HCT116 (cell line): ENCODE measurements at regions not wholly inside any gene's neighbourhood (a gene's known extent, or its start where the extent isn't known, plus 50 kb on each side); places are given as distances from the start of the nearest gene placed in this dataset.

Experiments
- ATAC-seq: fragments of 200-7000 bp; cut with Tn5 transposase; 2 replicates; pipeline ENCODE4 v1.9.1; 2020; ENCODE audit warnings: mild to moderate bottlenecking, moderate library complexity
- BruUV-seq: library from RNA; stranded (reverse); fragments of 400-500 nt; replicated peaks from 2 replicates; lab custom pipeline; 2021; lab: Mats Ljungman, UMichigan
- CTCF ChIA-PET: fragments of 300-600 bp; sonication (Branson Sonifier 250); formaldehyde crosslinking; loops from one replicate; lab custom pipeline; 2021; ENCODE audit warnings: antibody characterized with exemption; lab: Charles Lee
- POLR2A ChIA-PET: fragments of 300-600, 350-600 bp; sonication (Branson Sonifier 250); formaldehyde crosslinking; loops from one replicate; lab custom pipeline; 2021; ENCODE audit warnings: antibody characterized with exemption; lab: Charles Lee
- RAD21 ChIA-PET, 2 experiments: fragments of 300-600 bp; sonication (Branson Sonifier 250); formaldehyde crosslinking; loops; one replicate each; lab custom pipeline; 2023; ENCODE audit warnings: low total read pairs in 2 of 2; ENCODE audit not compliant: uncharacterized antibody in 2 of 2, unreplicated experiment in 2 of 2, low non-redundant PET in 1 of 2; lab: Charles Lee
- DNase-seq: peaks from one replicate; pipeline ENCODE4 v3.0.0-alpha.2; 2010; ENCODE audit warnings: low read depth, low spot score
- H2AFZ ChIP-seq: fragments of 200-600 bp; shearing (Covaris generic), sonication (generic); 2 replicates; pipeline ENCODE4 v1.6.1; 2017; ENCODE audit warnings: low read depth, mixed run types, mixed read lengths, antibody characterized with exemption, low read length; ENCODE audit not compliant: poor library complexity, severe bottlenecking
- H3K27ac ChIP-seq: 2 replicates; pipeline ENCODE4 v1.5.1; 2012; ENCODE audit warnings: low read depth, low read length
- H3K27me3 ChIP-seq: fragments of 200-600 bp; sonication (generic); 2 replicates; pipeline ENCODE4 v1.6.1; 2016; ENCODE audit warnings: mixed run types, low read length, mixed read lengths; ENCODE audit not compliant: insufficient read depth
- H3K36me3 ChIP-seq, 2 experiments: fragments of 200-500 bp in 1 of 2; fragments of 200-600 bp in 1 of 2; sonication (Bioruptor generic) in 1 of 2; sonication (generic) in 1 of 2; 2 replicates each; pipeline versions ENCODE4 v1.5.1 to v1.6.1; 2014 to 2016; ENCODE audit warnings: low read length in 2 of 2, inconsistent platforms in 1 of 2, mixed read lengths in 1 of 2, mixed run types in 1 of 2; ENCODE audit not compliant: insufficient read depth in 2 of 2, control insufficient read depth in 1 of 2
- H3K4me1 ChIP-seq, 2 experiments: fragments of 200-600 bp in 1 of 2; sonication (generic) in 1 of 2; 2 replicates each; pipeline versions ENCODE4 v1.5.1 to v1.6.1; 2012 to 2017; ENCODE audit warnings: low read length in 2 of 2, inconsistent platforms in 1 of 2, mild to moderate bottlenecking in 1 of 2, mixed read lengths in 1 of 2, mixed run types in 1 of 2, moderate library complexity in 1 of 2; ENCODE audit not compliant: insufficient read depth in 2 of 2, control insufficient read depth in 1 of 2
- H3K4me2 ChIP-seq: fragments of 200-600 bp; sonication (generic); 2 replicates; pipeline ENCODE4 v1.6.1; 2017; ENCODE audit warnings: mixed run types, low read length, mixed read lengths
- H3K4me3 ChIP-seq, 2 experiments: fragments of 200-600 bp in 1 of 2; sonication (generic) in 1 of 2; replicated peaks in 1 of 2; 2 replicates each; pipeline ENCODE4 v1.5.1; 2011 to 2016; ENCODE audit warnings: low read length in 2 of 2, control low read depth in 1 of 2, low read depth in 1 of 2, mild to moderate bottlenecking in 1 of 2, mixed read lengths in 1 of 2, mixed run types in 1 of 2
- H3K79me2 ChIP-seq: fragments of 200-600 bp; sonication (generic); 2 replicates; pipeline ENCODE4 v1.6.1; 2017; ENCODE audit warnings: mild to moderate bottlenecking, mixed run types, low read length, moderate library complexity, mixed read lengths; ENCODE audit not compliant: insufficient read depth
- H3K9ac ChIP-seq: fragments of 200-600 bp; sonication (generic); 2 replicates; pipeline ENCODE4 v1.6.1; 2016; ENCODE audit warnings: low read length, mixed read lengths
- H3K9me2 ChIP-seq: fragments of 200-600 bp; sonication (generic), shearing (Covaris generic); 2 replicates; pipeline ENCODE4 v1.6.1; 2017; ENCODE audit warnings: mixed run types, mild to moderate bottlenecking, moderate library complexity; ENCODE audit not compliant: insufficient read depth
- H3K9me3 ChIP-seq, 2 experiments: fragments of 200-500 bp in 1 of 2; fragments of 200-600 bp in 1 of 2; sonication (Bioruptor generic) in 1 of 2; sonication (generic) in 1 of 2; 2 replicates each; pipeline ENCODE4 v1.6.1; 2014 to 2017; ENCODE audit warnings: low read length in 2 of 2, mixed read lengths in 2 of 2, inconsistent platforms in 1 of 2, low read depth in 1 of 2, mild to moderate bottlenecking in 1 of 2, mixed run types in 1 of 2, moderate library complexity in 1 of 2; ENCODE audit not compliant: control insufficient read depth in 1 of 2, insufficient read depth in 1 of 2
- H4K20me1 ChIP-seq: fragments of 200-600 bp; sonication (generic), shearing (Covaris generic); 2 replicates; pipeline ENCODE4 v1.6.1; 2017; ENCODE audit warnings: mixed run types, mild to moderate bottlenecking, moderate library complexity; ENCODE audit not compliant: insufficient read depth
- ATF3 ChIP-seq: IDR thresholded peaks from 2 replicates; pipeline ENCODE4 v1.6.1; 2012
- CBX3 ChIP-seq: IDR thresholded peaks from 2 replicates; pipeline ENCODE4 v1.6.1; 2012; ENCODE audit warnings: low read depth
- CEBPB ChIP-seq: IDR thresholded peaks from 2 replicates; pipeline ENCODE4 v1.6.1; 2012; ENCODE audit warnings: low read depth
- EZH2phosphoT487 ChIP-seq: fragments of 200-600 bp; IDR thresholded peaks from 2 replicates; pipeline ENCODE4 v1.6.1; 2018; ENCODE audit warnings: antibody characterized with exemption, borderline replicate concordance
- JUND ChIP-seq: IDR thresholded peaks from 2 replicates; pipeline ENCODE4 v1.6.1; 2012
- POLR2AphosphoS5 ChIP-seq: IDR thresholded peaks from 2 replicates; pipeline ENCODE4 v1.6.1; 2011; ENCODE audit warnings: mild to moderate bottlenecking, low read depth, low read length, moderate library complexity
- RAD21 ChIP-seq: IDR thresholded peaks from 2 replicates; pipeline ENCODE4 v1.6.1; 2012; ENCODE audit warnings: low read depth, mild to moderate bottlenecking
- SP1 ChIP-seq: IDR thresholded peaks from 2 replicates; pipeline ENCODE4 v1.6.1; 2012; ENCODE audit warnings: low read depth
- YY1 ChIP-seq: IDR thresholded peaks from 2 replicates; pipeline ENCODE4 v1.6.1; 2011; ENCODE audit warnings: low read length, low read depth, moderate library complexity, mild to moderate bottlenecking; ENCODE audit not compliant: insufficient replicate concordance; ENCODE audit errors: extremely low read depth
- ZBTB33 ChIP-seq: IDR thresholded peaks from 2 replicates; pipeline ENCODE4 v1.6.1; 2011; ENCODE audit warnings: mild to moderate bottlenecking, low read length, moderate library complexity; ENCODE audit not compliant: insufficient replicate concordance; ENCODE audit errors: extremely low read depth
- ZFX ChIP-seq: fragments of 450-650 bp; IDR thresholded peaks from 2 replicates; pipeline ENCODE4 v1.6.1; 2017
- ZNF274 ChIP-seq: fragments of 200-500 bp; sonication (Bioruptor generic); IDR thresholded peaks from 2 replicates; pipeline ENCODE4 v1.6.1; 2014; ENCODE audit warnings: mild to moderate bottlenecking, low read depth, low read length, inconsistent platforms
- intact Hi-C: fragments of 100-400 bp; cut with micrococcal nuclease; formaldehyde crosslinking; loops from 2 replicates; pipeline ENCODE4 v1.10.0; 2022
- TF ChIP-seq, protein P1 (sequence below): IDR thresholded peaks from 2 replicates; pipeline ENCODE4 v1.6.1; 2012; ENCODE audit warnings: low read depth
- TF ChIP-seq, protein P2 (sequence below), 3 experiments: fragments of 200-600 bp in 1 of 3; sonication (generic) in 1 of 3; IDR thresholded peaks in 2 of 3; conservative IDR thresholded peaks in 1 of 3; 2 replicates each; pipeline ENCODE4 v1.5.1; 2012 to 2017; ENCODE audit warnings: low read depth in 2 of 3, low read length in 2 of 3, antibody characterized with exemption in 1 of 3, borderline replicate concordance in 1 of 3, control low read depth in 1 of 3, mild to moderate bottlenecking in 1 of 3, mixed read lengths in 1 of 3, mixed run types in 1 of 3, moderate library complexity in 1 of 3; ENCODE audit not compliant: insufficient read depth in 1 of 3
- TF ChIP-seq, protein P3 (sequence below): IDR thresholded peaks from 2 replicates; pipeline ENCODE4 v1.6.1; 2012

DNA sequence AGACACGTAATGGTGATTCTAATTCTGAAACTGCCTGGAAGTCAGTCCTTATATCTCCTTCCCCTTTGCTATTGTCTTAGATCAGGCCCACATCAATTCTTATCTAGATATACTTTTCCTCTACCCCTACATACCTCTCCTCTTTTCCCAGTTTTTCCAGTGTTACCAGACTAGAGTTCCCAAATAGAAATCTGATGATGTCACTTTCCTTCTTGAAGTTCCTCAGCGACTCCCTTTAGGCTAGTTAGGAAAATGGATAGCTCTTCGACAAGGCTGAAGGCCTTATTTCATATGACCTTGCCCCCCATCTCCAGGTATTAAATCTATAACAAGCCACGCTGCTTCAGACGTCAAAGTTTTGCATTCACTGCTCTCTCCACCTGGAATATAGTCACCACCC lies 201.1 kb upstream of the ATP2B1 start:
- no peaks in the 10 kb centered on the region for H3K4me1 ChIP-seq
- no peak overlapping the region for H2AFZ ChIP-seq
- POLR2A ChIA-PET: no interaction called here
- intact Hi-C loops: no loop called here
- no peaks in the 10 kb centered on the region for H4K20me1 ChIP-seq
- no peak overlapping the region for H3K4me2 ChIP-seq
- no peak overlapping the region for H3K9ac ChIP-seq
- no peaks in the 10 kb centered on the region for H3K27me3 ChIP-seq
- H3K4me3 ChIP-seq: no peak overlapping the region
- H3K27ac ChIP-seq: no peak overlapping the region
- H3K79me2 ChIP-seq: no peaks in the 10 kb centered on the region
- no peak for ATAC-seq
- H3K9me3 ChIP-seq: no peaks in the 10 kb centered on the region
- TF ChIP-seq CEBPB: no peak
- no peak for TF ChIP-seq POLR2AphosphoS5
- TF ChIP-seq, protein P1, sequence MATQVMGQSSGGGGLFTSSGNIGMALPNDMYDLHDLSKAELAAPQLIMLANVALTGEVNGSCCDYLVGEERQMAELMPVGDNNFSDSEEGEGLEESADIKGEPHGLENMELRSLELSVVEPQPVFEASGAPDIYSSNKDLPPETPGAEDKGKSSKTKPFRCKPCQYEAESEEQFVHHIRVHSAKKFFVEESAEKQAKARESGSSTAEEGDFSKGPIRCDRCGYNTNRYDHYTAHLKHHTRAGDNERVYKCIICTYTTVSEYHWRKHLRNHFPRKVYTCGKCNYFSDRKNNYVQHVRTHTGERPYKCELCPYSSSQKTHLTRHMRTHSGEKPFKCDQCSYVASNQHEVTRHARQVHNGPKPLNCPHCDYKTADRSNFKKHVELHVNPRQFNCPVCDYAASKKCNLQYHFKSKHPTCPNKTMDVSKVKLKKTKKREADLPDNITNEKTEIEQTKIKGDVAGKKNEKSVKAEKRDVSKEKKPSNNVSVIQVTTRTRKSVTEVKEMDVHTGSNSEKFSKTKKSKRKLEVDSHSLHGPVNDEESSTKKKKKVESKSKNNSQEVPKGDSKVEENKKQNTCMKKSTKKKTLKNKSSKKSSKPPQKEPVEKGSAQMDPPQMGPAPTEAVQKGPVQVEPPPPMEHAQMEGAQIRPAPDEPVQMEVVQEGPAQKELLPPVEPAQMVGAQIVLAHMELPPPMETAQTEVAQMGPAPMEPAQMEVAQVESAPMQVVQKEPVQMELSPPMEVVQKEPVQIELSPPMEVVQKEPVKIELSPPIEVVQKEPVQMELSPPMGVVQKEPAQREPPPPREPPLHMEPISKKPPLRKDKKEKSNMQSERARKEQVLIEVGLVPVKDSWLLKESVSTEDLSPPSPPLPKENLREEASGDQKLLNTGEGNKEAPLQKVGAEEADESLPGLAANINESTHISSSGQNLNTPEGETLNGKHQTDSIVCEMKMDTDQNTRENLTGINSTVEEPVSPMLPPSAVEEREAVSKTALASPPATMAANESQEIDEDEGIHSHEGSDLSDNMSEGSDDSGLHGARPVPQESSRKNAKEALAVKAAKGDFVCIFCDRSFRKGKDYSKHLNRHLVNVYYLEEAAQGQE: no peak
- TF ChIP-seq, protein P2, sequence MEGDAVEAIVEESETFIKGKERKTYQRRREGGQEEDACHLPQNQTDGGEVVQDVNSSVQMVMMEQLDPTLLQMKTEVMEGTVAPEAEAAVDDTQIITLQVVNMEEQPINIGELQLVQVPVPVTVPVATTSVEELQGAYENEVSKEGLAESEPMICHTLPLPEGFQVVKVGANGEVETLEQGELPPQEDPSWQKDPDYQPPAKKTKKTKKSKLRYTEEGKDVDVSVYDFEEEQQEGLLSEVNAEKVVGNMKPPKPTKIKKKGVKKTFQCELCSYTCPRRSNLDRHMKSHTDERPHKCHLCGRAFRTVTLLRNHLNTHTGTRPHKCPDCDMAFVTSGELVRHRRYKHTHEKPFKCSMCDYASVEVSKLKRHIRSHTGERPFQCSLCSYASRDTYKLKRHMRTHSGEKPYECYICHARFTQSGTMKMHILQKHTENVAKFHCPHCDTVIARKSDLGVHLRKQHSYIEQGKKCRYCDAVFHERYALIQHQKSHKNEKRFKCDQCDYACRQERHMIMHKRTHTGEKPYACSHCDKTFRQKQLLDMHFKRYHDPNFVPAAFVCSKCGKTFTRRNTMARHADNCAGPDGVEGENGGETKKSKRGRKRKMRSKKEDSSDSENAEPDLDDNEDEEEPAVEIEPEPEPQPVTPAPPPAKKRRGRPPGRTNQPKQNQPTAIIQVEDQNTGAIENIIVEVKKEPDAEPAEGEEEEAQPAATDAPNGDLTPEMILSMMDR (IDR thresholded peaks at IDR 0.05 in 2 of 3, conservative IDR thresholded peaks at IDR 0.05 in 1 of 3; ENCODE audit: borderline replicate concordance in 1 of 3, insufficient read depth in 1 of 3, low read depth in 2 of 3, low read length in 2 of 3): no peak
- TF ChIP-seq CBX3: no peak
- TF ChIP-seq ZBTB33: no peak
- TF ChIP-seq JUND: no peak
- no peak for TF ChIP-seq SP1
- TF ChIP-seq, protein P3, sequence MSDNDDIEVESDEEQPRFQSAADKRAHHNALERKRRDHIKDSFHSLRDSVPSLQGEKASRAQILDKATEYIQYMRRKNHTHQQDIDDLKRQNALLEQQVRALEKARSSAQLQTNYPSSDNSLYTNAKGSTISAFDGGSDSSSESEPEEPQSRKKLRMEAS: no peak
- no peak for TF ChIP-seq EZH2phosphoT487
- no peak for TF ChIP-seq RAD21
- TF ChIP-seq ZFX: no peak
- no peak for TF ChIP-seq ZNF274
- no peak for TF ChIP-seq ATF3
- no peak for TF ChIP-seq YY1
- TF ChIP-seq, all 23 proteins: peak for 0
- no peaks in the 10 kb centered on the region for H3K36me3 ChIP-seq
- H3K9me2 ChIP-seq: no peaks in the 10 kb centered on the region
- no peak for DNase-seq
- RAD21 ChIA-PET: no interaction called here
- CTCF ChIA-PET: no interaction called here
- BruUV-seq: no TSS peak
